ENCODE measurements at regions not wholly inside any gene's neighbourhood (a gene's known extent, or its start where the extent isn't known, plus 50 kb on each side); places are given as distances from the start of the nearest gene placed in this dataset.

GRCh38 chr10:61192042-61192441 lies 248.1 kb upstream of the RHOBTB1 start:
- H3K18ac ChIP-seq (ENCODE audit: low read depth, low read length), result no peak overlapping the region
- no peaks in the 10 kb centered on the region for H3K9me1 ChIP-seq (ENCODE audit: insufficient read depth, low read length)
- no peak overlapping the region for H3K23ac ChIP-seq (ENCODE audit: low read depth, low read length)
- H3K9me3 ChIP-seq (ENCODE audit: control insufficient read depth, insufficient read depth, low read length), result peaks cover 3% of the 10 kb centered on the region; the same call in 1 of the 2 replicates
- H3K56ac ChIP-seq (ENCODE audit: extremely low read depth, insufficient read depth, low read length), result no peak overlapping the region
- no peak overlapping the region for H3K9ac ChIP-seq (ENCODE audit: low read depth, low read length)
- H2AK5ac ChIP-seq (ENCODE audit: low read depth, low read length), result no peak overlapping the region
- ChIA-PET CTCF (no interaction called here), POLR2A (ENCODE audit: unreplicated experiment) (no interaction called here)
- no peak overlapping the region for H4K91ac ChIP-seq (ENCODE audit: insufficient read depth, low read depth, low read length)
- no peak overlapping the region for H4K5ac ChIP-seq (ENCODE audit: low read depth, low read length)
- H4K20me1 ChIP-seq (ENCODE audit: insufficient read depth, low read length), result no peaks in the 10 kb centered on the region
- no peak overlapping the region for H3K4me2 ChIP-seq (ENCODE audit: low read depth, low read length)
- no peaks in the 10 kb centered on the region for H3K79me1 ChIP-seq (ENCODE audit: low read depth in 1 of 2, low read length in 2 of 2)
- no peak overlapping the region for H2AK9ac ChIP-seq (replicated peaks; ENCODE audit: low read depth, low read length, poor library complexity)
- H2BK120ac ChIP-seq (ENCODE audit: low read depth, low read length), result no peak overlapping the region
- dilution Hi-C loops (cut with HindIII; ENCODE audit: low sequenced_read_pairs, unreplicated experiment) (no loop called here), intact Hi-C loops (cut with micrococcal nuclease) (no loop called here), in situ Hi-C loops (cut with MboI; ENCODE audit: low sequenced_read_pairs) (no loop called here)
- no peaks in the 10 kb centered on the region for H3K4me1 ChIP-seq (ENCODE audit: control insufficient read depth, insufficient read depth, low read length)
- no peak overlapping the region for H3K4me3 ChIP-seq (ENCODE audit: insufficient read depth, low read depth, low read length)
- WGBS, 2 experiments (ENCODE audit: extremely low coverage in 2 of 2, insufficient read length in 1 of 2), result 80% methylated on average over 1 of the region's 3 CpGs; no CpG with 5 or more reads in 1 of the 2 experiments
- TF ChIP-seq CTCF (conservative IDR thresholded peaks at IDR 0.05; ENCODE audit: low read depth, low read length), result no peak
- TF ChIP-seq MXI1 (IDR thresholded peaks at IDR 0.05; ENCODE audit: borderline replicate concordance, low read depth, low read length), result no peak
- TF ChIP-seq NFE2L2 (IDR thresholded peaks at IDR 0.05; ENCODE audit: low read depth, low read length), result no peak
- H3K4ac ChIP-seq (ENCODE audit: low read depth, low read length), result no peak overlapping the region
- no peak overlapping the region for H2BK20ac ChIP-seq (ENCODE audit: low read depth, low read length)
- no peak overlapping the region for H2BK15ac ChIP-seq (ENCODE audit: low read depth, low read length)
- H2AFZ ChIP-seq (replicated peaks; ENCODE audit: low read length, poor library complexity), result no peak overlapping the region
- H3K27me3 ChIP-seq (ENCODE audit: control insufficient read depth, insufficient read depth, low read length), result no peaks in the 10 kb centered on the region
- no TSS peak for BruUV-seq (replicated peaks)
- no peak overlapping the region for H3K14ac ChIP-seq (replicated peaks; ENCODE audit: low read depth, low read length)
- H4K8ac ChIP-seq (ENCODE audit: low read depth in 2 of 2, low read length in 2 of 2), result no peak overlapping the region
- no peak overlapping the region for H2BK5ac ChIP-seq (ENCODE audit: low read depth, low read length, poor library complexity, severe bottlenecking)
- DNase-seq, result no peak
- ATAC-seq (ENCODE audit: low read depth), result no peak
- H3K27ac ChIP-seq (ENCODE audit: insufficient read depth, low read length), result no peak overlapping the region
- H3K36me3 ChIP-seq (ENCODE audit: control insufficient read depth, insufficient read depth, low read length), result no peaks in the 10 kb centered on the region
